ENCODE measurements at regions not wholly inside any gene's neighbourhood (a gene's known extent, or its start where the extent isn't known, plus 50 kb on each side); places are given as distances from the start of the nearest gene placed in this dataset.

DNA sequence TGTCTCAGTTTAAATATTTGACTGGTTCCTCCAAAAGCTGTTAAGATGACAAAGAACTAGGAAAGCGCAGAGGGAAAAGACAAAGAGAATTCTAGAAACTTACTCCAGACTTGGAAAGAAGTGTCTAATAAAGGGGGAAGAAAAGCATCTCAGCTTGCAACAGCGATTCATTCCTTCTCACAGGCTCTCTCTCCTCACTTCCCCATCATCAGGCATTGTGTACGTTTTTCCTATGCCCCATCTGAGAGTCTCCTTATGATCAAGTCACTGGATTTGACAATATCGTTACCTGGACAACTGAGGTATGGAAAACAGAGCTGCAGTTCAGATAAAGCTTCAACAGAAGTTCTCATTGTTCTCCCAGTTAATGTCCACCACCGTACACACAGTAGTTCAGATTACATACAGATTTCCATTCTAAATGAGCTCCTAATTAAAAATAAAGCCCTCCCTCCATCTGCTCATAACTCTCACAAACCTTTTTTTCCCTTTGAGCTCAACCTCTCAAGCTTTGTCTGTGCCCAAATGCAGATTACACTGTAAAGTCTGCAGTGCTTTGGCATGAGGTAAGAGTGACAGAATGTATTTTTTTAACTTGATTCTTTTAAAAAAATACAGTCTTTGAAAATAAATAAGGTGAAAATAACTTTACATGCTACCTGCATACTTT lies 254.4 kb upstream of the THBS1 start:
- Histone ChIP-seq H3K4me3 (ENCODE audit: low read depth, low read length, poor library complexity, severe bottlenecking) (no peak overlapping the region), H3K9me3 (ENCODE audit: low read depth, low read length, poor library complexity, severe bottlenecking) (no peaks in the 10 kb centered on the region), H3K27me3 (replicated peaks; ENCODE audit: insufficient read depth, low read depth, low read length, poor library complexity) (peaks cover 18% of the 10 kb centered on the region), H3K4me1 (ENCODE audit: insufficient read depth, low read length, poor library complexity, severe bottlenecking) (no peaks in the 10 kb centered on the region), H3K36me3 (ENCODE audit: insufficient read depth, low read length, poor library complexity, severe bottlenecking) (no peaks in the 10 kb centered on the region), H3K27ac (ENCODE audit: low read depth, low read length, poor library complexity, severe bottlenecking) (no peak overlapping the region)
- intact Hi-C loops (cut with micrococcal nuclease; ENCODE audit: unreplicated experiment), result no loop called here
- BruUV-seq (replicated peaks), result no TSS peak
- CTCF ChIA-PET, result no interaction called here
- POLR2A ChIA-PET (ENCODE audit: low non-redundant PET), result interaction anchor here (0.7 kb wide), 1 partner anchor 906 kb away, joined by 3 read pairs; no protein-coding TSS in a partner anchor
- TF ChIP-seq EZH2 (IDR thresholded peaks at IDR 0.05; ENCODE audit: borderline replicate concordance, low read depth, low read length, poor library complexity, severe bottlenecking), result no peak
- TF ChIP-seq, protein P1, sequence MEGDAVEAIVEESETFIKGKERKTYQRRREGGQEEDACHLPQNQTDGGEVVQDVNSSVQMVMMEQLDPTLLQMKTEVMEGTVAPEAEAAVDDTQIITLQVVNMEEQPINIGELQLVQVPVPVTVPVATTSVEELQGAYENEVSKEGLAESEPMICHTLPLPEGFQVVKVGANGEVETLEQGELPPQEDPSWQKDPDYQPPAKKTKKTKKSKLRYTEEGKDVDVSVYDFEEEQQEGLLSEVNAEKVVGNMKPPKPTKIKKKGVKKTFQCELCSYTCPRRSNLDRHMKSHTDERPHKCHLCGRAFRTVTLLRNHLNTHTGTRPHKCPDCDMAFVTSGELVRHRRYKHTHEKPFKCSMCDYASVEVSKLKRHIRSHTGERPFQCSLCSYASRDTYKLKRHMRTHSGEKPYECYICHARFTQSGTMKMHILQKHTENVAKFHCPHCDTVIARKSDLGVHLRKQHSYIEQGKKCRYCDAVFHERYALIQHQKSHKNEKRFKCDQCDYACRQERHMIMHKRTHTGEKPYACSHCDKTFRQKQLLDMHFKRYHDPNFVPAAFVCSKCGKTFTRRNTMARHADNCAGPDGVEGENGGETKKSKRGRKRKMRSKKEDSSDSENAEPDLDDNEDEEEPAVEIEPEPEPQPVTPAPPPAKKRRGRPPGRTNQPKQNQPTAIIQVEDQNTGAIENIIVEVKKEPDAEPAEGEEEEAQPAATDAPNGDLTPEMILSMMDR (conservative IDR thresholded peaks at IDR 0.05; ENCODE audit: low read depth, low read length), result no peak
- DNase-seq (ENCODE audit: low spot score), result no peak

DNA sequence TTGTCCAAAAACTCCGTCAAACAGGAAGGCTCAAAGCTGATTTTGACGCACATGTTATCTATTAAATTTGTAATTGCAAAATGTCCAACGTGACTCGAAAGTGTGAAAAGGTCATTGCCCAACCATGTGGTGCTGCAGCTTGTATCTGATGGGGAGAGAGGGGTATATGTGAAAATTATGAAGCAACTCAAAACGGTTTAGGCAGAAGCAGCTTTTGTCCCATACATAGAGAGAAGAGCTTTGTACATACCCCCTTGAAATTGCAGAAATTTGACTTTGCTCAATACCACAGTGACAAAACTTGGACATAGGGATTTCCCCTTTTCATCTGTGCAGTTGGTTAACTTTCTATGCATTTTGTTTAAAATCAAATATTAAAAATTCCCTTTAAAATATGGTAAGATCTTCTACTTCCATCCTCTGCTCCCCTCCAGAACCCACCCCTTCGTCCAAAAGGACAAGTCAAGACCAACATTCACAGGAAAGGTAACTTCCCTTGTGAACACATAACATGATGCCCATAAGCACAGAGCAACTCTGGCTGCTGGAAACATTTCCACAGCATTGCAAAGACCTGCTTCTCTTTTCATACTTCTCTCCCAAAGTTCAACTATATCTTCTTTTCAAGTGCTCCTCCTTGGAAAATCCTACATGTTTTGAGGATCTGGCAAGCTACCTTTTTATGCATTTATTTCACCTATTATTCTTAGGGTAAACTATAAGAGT lies 253.7 kb upstream of the THBS1 start:
- TF ChIP-seq, protein P1 (conservative IDR thresholded peaks at IDR 0.05; ENCODE audit: low read depth, low read length), result no peak
- no peak for TF ChIP-seq EZH2 (IDR thresholded peaks at IDR 0.05; ENCODE audit: borderline replicate concordance, low read depth, low read length, poor library complexity, severe bottlenecking)
- intact Hi-C loops (cut with micrococcal nuclease; ENCODE audit: unreplicated experiment), result no loop called here
- BruUV-seq (replicated peaks), result no TSS peak
- Histone ChIP-seq H3K4me1 (ENCODE audit: insufficient read depth, low read length, poor library complexity, severe bottlenecking) (no peaks in the 10 kb centered on the region), H3K27ac (ENCODE audit: low read depth, low read length, poor library complexity, severe bottlenecking) (no peak overlapping the region), H3K9me3 (ENCODE audit: low read depth, low read length, poor library complexity, severe bottlenecking) (no peaks in the 10 kb centered on the region), H3K27me3 (replicated peaks; ENCODE audit: insufficient read depth, low read depth, low read length, poor library complexity) (peaks cover 18% of the 10 kb centered on the region), H3K36me3 (ENCODE audit: insufficient read depth, low read length, poor library complexity, severe bottlenecking) (no peaks in the 10 kb centered on the region), H3K4me3 (ENCODE audit: low read depth, low read length, poor library complexity, severe bottlenecking) (no peak overlapping the region)
- DNase-seq (ENCODE audit: low spot score), result no peak
- POLR2A ChIA-PET (ENCODE audit: low non-redundant PET), result interaction anchor here (0.7 kb wide), 1 partner anchor 905 kb away, joined by 3 read pairs; no protein-coding TSS in a partner anchor
- CTCF ChIA-PET, result no interaction called here

DNA sequence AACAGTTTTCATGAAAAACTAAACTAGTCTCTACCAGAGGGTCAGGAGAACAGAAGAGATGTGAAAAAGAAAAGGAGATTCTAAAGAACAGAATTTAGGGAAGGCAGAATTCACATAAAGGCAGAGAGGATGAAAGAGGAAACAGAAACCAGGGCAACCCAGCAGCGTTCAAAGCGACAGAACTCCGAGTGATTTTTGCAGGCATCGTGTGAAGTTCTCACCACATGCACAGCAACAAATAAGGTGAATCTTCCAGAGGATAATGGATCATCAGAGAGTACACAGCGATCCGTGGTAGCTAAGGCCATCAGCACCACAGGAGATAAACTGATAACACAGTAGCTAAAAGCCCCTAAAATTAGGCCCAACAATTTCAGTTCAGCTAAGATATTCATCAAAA lies 250.8 kb upstream of the THBS1 start:
- BruUV-seq (replicated peaks), result no TSS peak
- CTCF ChIA-PET, result interaction anchor here (0.6 kb wide), 1 partner anchor 158 kb away, joined by 3 read pairs; no protein-coding TSS in a partner anchor

More for the DNA sequence above, 250.8 kb upstream of the THBS1 start:
- Histone ChIP-seq H3K36me3 (ENCODE audit: insufficient read depth, low read length, poor library complexity, severe bottlenecking) (no peaks in the 10 kb centered on the region), H3K27ac (ENCODE audit: low read depth, low read length, poor library complexity, severe bottlenecking) (no peak overlapping the region), H3K27me3 (replicated peaks; ENCODE audit: insufficient read depth, low read depth, low read length, poor library complexity) (peaks cover 24% of the 10 kb centered on the region), H3K4me3 (ENCODE audit: low read depth, low read length, poor library complexity, severe bottlenecking) (no peak overlapping the region), H3K4me1 (ENCODE audit: insufficient read depth, low read length, poor library complexity, severe bottlenecking) (no peaks in the 10 kb centered on the region), H3K9me3 (ENCODE audit: low read depth, low read length, poor library complexity, severe bottlenecking) (no peaks in the 10 kb centered on the region)
- POLR2A ChIA-PET (ENCODE audit: low non-redundant PET), result no interaction called here
- DNase-seq (ENCODE audit: low spot score), result no peak
- TF ChIP-seq EZH2 (IDR thresholded peaks at IDR 0.05; ENCODE audit: borderline replicate concordance, low read depth, low read length, poor library complexity, severe bottlenecking), result no peak
- TF ChIP-seq, protein P1 (conservative IDR thresholded peaks at IDR 0.05; ENCODE audit: low read depth, low read length), result no peak
- intact Hi-C loops (cut with micrococcal nuclease; ENCODE audit: unreplicated experiment), result no loop called here
